ENCODE measurements at regions not wholly inside any gene's neighbourhood (a gene's known extent, or its start where the extent isn't known, plus 50 kb on each side); places are given as distances from the start of the nearest gene placed in this dataset.

DNA sequence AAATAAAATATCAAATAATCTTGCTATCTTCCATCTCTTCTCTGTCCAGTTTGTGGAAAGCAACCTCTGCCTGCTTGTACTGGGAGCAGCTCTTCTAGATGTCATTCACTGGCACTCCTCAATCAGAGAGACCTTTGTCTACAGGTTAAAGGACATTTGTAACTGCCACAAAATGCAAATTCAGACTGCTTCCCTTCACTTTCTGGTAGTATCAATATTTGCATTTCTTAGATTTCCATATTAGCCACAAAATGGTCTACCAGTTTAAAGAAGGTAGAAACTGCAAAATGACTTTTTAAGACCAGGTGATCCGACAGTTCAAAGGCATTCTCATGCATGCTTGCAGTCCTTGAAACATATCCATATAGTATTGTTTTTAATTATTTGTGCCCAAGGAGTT lies 51.7 kb upstream of the RCN1 start:
- DNase-seq = no peak

DNA sequence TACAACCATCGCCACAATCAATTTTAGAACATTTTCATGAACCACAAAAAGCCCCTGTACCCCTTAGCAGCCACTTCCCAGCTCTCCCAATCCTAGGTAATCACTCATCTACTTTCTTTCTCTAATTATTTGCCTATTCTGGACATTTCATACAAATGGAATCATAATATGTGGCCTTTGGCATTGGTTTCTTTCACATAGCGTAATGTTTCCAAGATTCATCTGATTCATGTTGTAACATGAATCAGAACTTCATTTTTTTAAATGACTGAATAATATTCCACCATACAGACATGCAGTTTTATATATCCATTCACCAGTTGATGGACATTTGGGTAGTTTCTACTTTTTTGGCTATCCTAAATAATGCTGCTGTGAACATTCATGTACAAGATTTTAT lies 56.2 kb upstream of the RCN1 start:
- DNase-seq = no peak

DNA sequence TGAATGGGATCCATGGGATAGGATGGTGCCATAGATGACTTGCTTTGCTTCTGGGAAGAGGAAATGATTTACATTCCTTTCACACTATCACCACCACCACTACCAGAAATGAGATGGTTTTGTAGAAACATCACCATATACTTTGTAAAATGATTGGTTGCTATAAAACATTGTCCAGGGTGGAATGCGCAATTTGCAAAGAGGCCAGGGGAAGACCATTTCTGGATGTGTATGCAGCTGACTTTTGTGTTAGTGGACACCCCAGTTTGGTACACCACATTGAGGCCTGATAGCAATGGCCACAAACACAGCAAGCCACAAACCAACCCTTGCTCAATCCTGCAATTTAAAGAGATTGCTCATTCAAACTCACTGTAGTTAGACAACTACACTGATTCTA lies 56.7 kb upstream of the RCN1 start:
- peak; percentile 55 for DNase-seq

DNA sequence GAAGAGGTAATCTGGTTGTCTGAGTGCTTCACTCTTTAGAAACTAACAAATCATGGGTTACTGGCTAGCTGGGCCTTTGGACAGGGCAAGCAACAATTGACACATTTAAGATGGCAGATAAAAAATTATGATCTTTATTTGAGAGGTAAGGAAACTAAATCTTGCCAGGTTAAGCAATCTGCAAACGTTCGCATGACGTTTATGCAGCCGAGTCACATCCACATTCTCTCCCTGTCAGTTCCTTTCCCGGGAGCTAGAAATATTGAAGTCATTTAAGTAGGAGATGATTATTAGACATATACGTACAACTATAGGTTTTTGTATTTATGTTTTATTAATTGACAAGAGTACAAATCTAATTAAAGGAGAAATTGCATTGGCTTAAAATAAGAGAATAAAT lies 57.4 kb upstream of the RCN1 start:
- no peak for DNase-seq

DNA sequence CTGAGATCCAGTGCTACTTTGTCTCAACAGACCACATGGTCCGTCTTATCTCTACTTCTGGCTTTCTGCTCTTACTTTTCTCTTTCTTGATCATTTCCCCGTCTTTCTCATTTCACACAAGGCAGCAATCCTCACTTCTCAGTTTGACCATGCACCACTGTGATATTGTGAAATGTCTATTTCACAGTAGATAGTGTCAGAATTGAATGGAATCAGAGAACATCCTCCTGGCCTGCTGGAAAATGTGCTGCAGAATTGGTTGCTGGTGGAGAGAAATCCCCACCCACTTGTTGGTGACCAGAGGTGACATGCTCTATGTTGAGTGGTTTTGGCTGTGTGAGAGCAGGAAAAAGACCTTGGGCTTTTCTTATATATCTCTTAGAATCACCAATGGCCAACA lies 57.8 kb upstream of the RCN1 start:
- no peak for DNase-seq

DNA sequence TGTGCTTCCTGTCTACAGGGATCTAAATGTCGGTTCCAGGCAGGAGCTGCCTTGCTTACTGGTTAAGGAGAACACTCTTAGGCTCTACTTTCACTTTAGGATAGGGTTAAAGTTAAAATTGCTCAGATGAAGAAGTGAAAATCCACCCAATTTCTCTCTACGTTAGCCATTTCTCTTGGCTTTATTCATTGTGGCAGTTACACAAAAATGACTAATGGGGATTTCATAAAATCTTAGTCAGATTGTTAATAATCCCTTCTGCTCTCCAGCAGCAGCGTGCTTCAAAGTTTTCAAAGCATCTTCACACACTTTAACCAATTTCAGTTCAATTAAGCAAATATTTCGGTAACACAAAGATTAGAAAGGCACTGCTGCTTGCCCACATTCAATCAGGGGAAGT lies 58.4 kb upstream of the RCN1 start:
- no peak for DNase-seq

DNA sequence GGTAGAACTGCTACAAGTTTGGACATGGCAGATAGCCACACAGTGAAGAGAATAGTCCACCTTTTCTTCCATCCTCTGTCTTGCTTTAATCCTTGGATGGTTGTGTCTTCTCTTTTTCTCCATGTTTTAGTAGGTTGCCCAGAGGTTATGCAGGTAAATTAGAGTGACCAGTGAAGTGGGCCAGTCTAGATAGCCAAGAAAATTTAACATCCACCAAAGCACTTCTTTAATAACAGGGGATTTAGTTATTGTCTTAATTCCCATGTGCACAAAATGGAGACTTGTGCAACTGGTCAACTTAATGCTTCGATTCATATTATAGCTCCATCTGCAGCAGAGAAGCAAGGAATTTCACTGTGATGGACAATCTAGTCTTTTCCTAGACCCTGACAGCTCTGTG lies 58.8 kb upstream of the RCN1 start:
- DNase-seq = no peak

DNA sequence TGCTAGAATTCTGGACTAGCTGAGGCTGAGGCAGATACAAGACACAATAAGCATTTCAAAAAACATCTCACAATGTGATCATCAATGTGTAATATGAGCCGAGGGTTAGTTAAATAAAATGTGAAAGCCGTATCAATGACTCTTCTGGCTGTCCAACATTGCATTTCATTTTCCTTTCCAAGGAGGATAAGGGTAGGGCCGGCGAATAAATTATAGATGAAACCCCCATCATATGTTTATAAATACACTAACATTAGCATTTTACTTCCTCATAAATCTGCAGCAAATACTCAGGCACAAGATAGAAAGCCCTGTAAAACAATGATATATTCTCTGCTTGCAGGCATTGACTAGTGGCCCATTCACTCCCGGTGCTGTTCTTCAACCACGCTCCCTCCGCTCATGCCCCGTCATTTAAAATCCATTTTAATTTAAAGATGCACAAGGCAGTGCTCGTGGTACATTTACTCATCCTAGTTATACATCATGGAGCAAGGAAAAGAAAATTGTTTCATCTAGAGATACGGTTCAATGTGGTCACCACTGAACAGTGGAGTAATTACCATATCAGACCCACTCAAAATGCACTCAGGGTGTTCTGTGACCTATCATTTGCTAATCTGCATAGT lies 59.9 kb upstream of the RCN1 start:
- DNase-seq = no peak

DNA sequence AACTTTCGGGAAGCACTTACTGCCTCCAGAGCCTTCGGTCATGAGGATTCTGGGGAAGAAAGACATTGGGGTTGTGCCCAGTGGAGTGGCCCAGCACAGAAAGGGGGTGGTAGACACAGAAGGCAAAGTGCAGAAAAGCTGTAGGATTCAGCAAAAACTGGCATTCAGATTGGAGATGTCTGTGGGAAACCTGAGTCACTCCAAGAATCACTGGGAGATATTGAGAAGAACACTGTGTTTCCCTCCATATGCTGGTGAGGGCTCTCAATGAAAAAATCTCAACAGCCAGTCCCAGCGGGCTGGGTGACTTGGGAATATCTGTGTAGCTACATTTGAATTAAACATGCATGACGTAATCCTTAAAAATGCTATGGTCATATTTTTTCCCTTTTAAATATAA lies 61.2 kb upstream of the RCN1 start:
- no peak for DNase-seq

DNA sequence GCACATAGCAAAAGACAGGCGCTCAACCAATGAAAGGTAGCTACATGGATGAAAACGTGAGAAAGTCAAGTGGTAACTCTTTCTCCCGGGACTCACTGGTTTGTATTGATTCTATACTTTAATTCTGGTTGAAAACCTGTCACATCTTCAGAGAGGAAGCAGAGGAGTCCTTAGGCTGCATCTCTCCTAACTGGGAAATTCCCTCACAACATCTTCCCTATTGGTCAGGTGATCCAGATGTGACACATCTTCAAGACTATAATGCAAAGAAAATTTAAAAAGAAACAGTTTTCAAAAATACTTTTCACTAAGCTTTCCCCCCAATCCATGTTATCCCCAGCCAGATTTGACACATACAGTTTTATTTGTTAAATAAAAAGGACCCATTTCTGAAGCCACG lies 62.7 kb upstream of the RCN1 start:
- no peak for DNase-seq

DNA sequence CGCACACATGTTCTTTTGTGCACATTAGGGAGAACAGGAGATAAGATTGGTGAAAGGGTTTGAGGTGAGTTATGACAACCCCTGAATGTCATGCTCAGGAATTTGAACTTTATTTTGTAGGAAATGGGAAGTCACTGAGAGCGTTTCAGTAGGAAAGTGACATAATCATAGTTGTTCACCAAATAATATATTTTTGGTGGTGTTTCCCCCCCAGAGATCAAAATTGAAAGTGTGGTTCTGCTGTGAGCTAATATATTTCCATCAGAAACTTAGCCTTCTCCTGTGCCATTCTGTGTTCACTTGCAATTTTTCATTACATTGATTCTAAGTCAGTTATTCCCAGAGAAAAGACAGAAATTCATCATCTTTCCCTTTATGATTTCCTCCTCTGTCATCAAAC lies 64.1 kb upstream of the RCN1 start:
- no peak for DNase-seq

DNA sequence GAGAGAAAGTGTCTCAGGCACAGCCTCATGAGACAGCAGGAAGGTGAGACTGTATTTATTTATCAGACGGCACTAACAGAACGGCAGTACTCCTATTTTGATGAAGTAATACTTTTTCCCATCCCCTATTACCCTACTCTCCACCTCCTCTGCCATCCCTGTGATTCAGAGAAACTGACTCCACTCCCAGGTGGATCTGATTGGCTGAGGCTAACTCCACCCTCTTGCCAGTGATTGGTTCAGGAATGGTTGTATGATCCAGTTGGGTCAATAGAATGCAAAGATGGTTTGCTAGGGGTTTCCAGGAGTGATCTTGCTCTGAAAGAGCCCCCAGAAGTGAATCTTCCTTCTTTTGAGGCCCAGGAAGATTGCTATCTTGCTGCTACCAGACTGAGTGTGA lies 65.9 kb upstream of the RCN1 start:
- no peak for DNase-seq

DNA sequence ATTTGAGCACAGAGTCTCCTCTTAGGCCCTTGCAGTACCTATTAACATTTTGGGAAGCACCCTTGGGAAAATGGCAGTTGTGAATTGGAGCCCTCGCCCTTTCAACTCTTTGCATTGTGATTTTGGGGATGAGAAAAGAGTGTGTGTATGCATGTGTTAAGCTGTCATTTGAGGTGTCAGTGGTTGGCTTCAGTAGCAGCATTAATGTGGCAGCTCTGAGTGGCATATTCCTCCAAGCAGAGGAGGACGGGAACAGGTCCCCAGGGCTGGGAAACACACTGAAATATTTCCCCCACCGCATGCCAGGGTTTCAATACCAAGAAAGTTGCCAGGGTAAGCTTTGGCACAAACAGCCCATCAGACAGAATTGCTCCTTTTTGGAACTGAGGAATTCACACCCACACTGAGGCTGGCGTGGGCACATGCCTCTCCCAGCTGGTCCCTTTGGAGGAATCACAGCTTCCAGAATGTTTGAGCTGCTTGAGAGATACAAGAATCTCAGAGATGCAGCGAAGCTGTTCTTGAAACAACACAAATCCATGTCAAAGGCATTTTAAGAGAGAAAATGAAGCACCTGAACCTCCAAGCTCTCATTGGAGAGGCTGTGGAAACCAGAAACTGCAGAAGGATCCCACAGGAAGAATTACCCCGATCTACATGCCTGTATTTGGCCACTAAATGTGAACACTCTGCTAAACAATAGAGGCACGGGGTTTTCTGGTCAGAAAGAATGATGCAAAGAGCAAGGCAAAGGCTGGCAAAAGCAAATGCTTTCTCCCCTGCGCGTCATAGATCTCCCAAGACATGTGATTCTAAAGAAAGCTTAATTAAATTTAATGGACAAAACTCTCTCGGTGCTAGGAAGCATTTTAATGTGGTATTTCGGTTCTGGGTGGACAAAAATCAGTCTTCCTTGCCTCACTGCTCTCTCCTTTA lies 67.2 kb upstream of the RCN1 start:
- no peak for DNase-seq

DNA sequence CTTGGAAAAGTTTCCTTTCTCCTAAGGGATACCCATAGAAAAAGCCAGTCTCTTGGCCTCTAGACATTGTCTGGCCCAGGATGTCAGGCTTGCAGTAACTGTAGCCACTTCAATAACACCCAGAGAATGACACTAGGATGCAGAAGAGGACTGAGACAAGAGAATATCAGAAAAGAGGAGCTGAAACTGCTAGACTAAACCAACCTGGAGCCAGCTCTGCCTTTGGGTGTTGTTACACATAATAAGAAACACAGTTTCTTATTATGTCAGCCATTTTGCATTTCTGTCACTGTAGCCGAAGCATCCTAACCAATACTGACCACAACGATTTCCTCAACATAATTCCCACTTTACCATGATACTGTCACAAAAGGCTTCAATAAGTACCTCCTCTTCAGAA lies 72.2 kb upstream of the RCN1 start:
- DNase-seq = no peak

DNA sequence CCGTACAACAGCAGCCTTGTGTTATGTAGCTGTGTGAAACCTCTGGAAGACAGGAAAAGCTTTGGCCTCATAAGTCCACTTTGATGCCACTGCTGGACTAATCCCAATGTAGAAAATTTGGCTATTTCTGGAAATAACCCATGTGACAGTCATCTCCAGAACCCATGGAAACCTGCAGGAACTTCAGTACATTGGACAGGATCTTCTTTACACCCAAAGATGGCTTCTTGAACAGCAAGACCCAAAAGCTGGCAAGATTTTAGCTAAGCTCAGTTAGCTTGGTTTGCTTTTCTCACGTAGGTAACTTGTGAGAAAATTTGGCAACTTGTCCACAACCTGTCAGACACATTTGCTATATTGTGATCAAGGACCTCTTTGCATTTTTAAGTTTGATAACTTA lies 74.8 kb upstream of the RCN1 start:
- no peak for DNase-seq

DNA sequence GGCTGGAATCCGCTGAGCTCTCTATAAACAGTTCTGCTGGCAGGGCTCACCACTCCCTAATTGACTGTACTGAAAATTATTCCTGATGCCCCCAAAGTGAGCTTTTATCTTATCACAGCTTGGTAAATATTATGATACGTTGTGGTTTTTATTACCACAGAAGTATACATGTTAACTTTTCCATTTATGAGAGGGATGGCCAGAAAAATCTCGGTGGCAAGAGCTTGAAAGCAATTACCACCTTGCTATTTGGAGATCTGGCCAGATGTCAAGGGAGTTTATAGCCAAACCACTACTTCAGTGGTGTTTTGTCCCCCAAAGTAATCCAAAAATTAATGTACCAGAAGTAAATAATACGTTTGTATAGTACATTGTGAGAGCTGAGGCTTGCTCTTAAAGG lies 75.4 kb upstream of the RCN1 start:
- no peak for DNase-seq

DNA sequence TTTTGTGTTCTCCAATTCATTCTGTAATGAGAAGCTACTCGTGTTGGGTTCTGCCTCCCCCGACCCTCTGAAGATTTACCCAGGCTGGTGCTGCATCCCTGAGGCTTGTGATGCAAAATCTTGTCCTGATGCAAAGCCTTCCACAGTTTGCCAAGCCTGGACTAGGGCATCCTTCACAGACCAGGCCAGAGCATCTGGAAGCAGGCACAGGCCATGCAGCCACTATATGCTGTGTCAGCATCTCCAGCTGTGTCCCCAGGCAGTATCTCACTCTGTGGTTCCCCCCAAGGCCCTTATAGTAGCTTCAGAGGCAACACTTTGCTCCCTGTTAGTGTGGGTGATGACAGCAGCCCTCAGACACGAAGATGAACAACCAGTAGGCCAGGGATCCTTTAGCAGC lies 77.3 kb upstream of the RCN1 start:
- no peak for DNase-seq

DNA sequence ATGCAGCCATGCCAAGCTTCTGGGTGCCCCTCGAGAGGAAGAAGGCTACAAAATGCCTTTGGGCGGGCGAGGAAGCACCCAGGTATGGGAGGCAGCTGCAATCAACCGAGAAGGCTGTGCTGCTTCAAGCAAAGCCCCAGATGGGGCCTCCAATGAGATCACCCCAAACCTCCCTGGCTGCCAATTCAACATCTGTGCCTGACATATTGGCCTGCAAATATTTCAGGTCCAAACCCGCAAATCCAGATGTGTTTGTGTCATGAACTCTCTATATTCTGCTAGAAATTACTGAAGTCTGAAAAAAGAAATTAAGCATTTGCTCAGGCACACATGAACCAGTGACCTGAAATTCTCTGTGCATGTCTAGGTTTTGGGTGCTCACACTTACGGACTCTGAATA lies 78.8 kb upstream of the RCN1 start:
- no peak for DNase-seq

DNA sequence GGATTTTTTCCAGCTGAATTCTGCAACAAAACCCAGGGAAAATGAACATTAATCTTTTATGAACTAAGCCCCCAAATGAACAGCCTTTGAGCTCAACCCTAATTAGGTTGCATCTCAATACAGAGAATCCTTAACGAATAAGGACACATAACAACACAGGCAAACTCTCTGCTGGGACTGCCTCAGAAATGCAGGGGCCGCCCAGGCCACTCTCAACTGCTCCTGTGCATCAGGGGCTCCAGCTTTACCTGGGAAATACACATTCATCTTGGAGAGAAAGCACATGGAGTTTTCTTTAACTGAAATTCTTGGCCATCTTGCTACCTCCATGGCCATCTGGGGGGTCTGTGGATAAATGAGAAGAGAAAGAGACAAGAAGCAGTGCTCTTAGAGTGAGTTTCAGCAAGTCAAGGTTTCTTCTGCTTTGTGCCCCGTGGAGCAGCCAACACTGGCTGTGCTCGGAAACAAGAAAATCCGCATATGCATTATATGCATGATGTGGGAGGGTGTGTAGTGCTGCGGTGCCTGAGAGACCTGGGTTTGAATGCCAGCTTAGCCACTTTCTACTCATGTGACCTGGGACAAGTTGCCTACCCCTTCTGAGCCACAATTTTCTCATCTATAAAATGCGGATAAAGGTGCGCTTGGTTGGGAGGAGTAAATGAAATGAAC lies 81.9 kb upstream of the RCN1 start:
- no peak for DNase-seq

DNA sequence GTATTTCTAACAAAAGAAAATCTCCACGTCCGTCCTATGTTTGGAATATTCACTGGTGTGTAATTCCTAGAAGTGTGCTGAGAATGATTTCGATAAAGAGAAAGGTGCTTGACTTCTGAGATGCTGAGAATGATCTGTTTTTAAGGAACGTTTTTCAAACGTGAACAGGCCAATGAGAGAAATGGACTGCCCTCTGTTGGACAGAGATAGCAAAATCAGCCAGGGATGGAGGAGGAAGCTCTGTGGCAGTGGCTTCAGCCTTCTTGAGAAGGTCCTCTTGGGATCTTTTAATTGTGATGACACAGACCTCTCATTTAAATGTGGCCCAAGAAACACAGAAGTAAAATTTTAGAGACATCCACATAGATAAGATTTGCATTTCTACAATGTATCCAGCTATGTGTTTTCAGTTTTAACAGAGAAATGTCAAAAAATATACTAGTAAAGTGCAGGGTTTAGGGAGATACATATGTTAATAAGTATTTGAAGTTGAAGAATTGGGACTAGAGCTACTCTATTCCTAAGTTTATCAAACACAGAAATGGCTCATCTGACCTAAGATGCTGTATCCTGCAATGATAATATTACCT lies 84.0 kb upstream of the RCN1 start:
- no peak for DNase-seq

DNA sequence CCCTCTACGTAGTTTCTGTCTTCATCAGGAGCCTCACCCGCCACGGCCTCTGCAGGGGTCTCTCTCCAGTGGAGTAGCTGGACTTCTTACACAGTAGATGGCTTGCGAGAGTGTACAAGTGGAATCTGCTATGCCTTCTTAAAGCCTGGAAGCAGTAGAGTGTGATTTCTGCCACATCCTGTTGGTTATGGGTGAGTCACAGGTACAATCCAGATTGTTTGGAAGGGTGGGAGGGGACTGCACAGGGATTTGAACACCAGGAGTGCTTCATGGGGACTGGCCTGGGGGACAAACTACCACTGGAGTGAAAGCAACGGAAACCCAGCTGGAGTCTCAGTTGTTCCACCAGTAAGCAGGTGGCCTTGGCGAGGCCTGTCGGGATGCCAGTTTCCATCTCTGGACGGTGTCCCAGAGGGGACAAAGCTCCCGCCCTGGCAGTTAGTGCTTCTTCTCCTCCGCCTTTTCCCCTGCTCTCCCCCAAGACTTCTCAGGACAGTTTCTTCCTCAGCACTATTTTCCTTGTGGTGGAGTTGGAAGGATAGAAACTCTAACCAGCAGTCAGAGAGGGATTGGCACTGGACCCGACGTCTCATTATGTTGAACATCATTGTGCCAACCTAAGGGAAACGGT lies 85.0 kb upstream of the RCN1 start:
- DNase-seq = no peak

DNA sequence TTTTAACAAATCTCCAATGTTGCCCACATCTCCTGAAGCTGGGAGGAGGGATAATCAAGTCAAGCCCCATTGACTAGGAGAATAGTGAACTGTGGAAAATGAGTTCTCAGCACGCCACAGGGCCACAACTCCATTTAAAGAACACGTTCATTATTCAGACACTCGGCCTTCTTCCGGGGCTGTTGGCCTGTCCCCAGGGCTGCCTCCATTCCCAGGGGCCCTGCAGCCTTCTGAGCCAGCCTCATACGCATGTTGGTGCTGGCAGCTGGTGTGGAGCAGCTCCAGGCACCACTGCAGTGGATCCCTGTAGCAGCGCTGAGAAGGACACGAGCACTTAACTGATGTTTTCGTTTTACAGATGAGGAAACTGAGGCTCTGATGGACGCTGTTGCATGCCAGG lies 87.5 kb upstream of the RCN1 start:
- no peak for DNase-seq

DNA sequence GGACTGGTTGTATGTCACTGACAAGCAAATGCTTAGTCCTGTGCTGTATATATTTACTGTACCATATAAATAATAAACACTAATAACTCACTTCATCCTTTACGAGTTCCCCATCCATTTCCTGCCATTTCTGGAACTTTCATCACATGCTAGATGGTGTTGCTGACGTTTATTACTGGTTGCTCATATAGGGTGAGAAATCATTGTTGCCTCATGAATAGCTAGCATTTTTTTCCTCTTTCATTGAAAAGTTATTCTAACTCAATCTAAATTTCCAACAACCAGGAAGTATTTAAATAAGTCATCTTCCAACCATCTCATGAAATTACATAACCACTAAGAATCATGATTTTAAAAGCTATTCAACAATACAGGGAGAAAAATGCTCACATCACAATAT lies 88.6 kb upstream of the RCN1 start:
- no peak for DNase-seq
